Naive B cell (primary cell): ENCODE measurements at regions not wholly inside any gene's neighbourhood (a gene's known extent, or its start where the extent isn't known, plus 50 kb on each side); places are given as distances from the start of the nearest gene placed in this dataset.

Experiments
- ATAC-seq, 2 donors: fragments of 150-1000 bp; cut with Tn5 transposase; 2 replicates each; pipeline ENCODE4 v1.10.0; 2021; ENCODE audit warnings: low read depth in 2 of 2, mild to moderate bottlenecking in 2 of 2, moderate library complexity in 2 of 2
- DNase-seq: peaks from one replicate; pipeline ENCODE4 v3.0.0; 2022
- H3K27ac Mint-ChIP-seq, 6 donors: one replicate each; pipeline ENCODE4 v1.8.0; 2020 to 2022; ENCODE audit warnings: mild to moderate bottlenecking in 6 of 6, mixed read lengths in 6 of 6, moderate library complexity in 5 of 6, inconsistent platforms in 2 of 6
- H3K27me3 Mint-ChIP-seq, 3 donors: one replicate each; pipeline ENCODE4 v1.8.0; 2021 to 2022; ENCODE audit warnings: mixed read lengths in 3 of 3, mild to moderate bottlenecking in 1 of 3
- H3K36me3 Mint-ChIP-seq, 2 donors: one replicate each; pipeline ENCODE4 v1.8.0; 2020 to 2022; ENCODE audit warnings: mixed read lengths in 2 of 2, inconsistent platforms in 1 of 2, mild to moderate bottlenecking in 1 of 2
- H3K4me1 Mint-ChIP-seq, 3 donors: one replicate each; pipeline ENCODE4 v1.8.0; 2020 to 2022; ENCODE audit warnings: mixed read lengths in 3 of 3, inconsistent platforms in 1 of 3, mild to moderate bottlenecking in 1 of 3, moderate library complexity in 1 of 3
- H3K4me3 Mint-ChIP-seq, 8 donors: one replicate each; pipeline ENCODE4 v1.8.0; 2020 to 2022; ENCODE audit warnings: mild to moderate bottlenecking in 8 of 8, mixed read lengths in 8 of 8, moderate library complexity in 8 of 8, inconsistent platforms in 2 of 8
- H3K9me3 Mint-ChIP-seq, 7 donors: one replicate each; pipeline ENCODE4 v1.8.0; 2020 to 2022; ENCODE audit warnings: mixed read lengths in 7 of 7, mild to moderate bottlenecking in 5 of 7, inconsistent platforms in 2 of 7, moderate library complexity in 1 of 7

DNA sequence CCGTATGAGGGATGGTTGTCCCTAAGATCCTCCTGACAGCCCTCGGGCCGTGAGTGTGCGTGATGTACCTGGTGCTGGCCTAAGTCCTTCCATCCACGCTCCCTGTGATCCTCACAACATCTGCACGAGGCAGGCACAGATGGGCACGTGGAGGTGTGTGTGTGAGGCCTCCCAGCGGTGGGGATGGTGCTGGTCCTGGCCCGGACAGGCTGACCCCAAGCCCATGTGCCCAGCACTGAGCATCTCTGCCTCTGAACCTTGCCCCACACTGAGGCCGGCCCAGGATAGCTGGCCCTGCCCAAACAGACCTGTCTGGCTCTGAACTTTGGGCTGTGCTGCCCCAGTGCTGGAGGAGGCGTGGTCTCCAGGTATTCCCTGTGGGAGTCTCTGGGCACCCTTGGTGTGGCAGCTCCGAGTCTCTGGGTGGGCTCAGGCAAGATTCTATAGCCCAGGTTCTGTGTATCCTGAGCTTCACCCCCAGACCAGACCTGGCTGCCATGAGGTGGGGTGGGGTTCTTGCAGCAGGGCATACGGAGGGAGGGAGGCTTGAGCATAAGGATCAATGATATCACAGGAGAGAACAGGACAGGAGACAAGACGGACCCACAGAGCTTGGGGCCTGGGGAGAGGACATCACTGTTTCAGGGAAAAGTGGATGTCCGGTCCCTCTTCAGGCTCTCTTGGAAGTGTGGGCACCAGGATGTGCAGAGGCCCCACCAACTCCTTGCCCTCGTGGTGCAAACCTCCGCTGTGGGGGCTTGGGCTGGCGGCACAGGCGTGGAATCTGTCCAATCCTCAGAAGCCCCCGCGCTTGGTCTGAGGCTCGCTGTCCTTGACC, 881.8 kb downstream of the BRD1 start:
- DNase-seq (no peak), ATAC-seq (no peak)
- H3K27me3 Mint-ChIP-seq, result peaks cover 4 to 9% (median 5%) of the 10 kb centered on the region in 3 donors
- no peaks in the 10 kb centered on the region for H3K9me3 Mint-ChIP-seq
- H3K4me3 Mint-ChIP-seq, result no peak overlapping the region
- no peaks in the 10 kb centered on the region for H3K36me3 Mint-ChIP-seq
- H3K27ac Mint-ChIP-seq, result no peak overlapping the region
- H3K4me1 Mint-ChIP-seq, result no peaks in the 10 kb centered on the region

DNA sequence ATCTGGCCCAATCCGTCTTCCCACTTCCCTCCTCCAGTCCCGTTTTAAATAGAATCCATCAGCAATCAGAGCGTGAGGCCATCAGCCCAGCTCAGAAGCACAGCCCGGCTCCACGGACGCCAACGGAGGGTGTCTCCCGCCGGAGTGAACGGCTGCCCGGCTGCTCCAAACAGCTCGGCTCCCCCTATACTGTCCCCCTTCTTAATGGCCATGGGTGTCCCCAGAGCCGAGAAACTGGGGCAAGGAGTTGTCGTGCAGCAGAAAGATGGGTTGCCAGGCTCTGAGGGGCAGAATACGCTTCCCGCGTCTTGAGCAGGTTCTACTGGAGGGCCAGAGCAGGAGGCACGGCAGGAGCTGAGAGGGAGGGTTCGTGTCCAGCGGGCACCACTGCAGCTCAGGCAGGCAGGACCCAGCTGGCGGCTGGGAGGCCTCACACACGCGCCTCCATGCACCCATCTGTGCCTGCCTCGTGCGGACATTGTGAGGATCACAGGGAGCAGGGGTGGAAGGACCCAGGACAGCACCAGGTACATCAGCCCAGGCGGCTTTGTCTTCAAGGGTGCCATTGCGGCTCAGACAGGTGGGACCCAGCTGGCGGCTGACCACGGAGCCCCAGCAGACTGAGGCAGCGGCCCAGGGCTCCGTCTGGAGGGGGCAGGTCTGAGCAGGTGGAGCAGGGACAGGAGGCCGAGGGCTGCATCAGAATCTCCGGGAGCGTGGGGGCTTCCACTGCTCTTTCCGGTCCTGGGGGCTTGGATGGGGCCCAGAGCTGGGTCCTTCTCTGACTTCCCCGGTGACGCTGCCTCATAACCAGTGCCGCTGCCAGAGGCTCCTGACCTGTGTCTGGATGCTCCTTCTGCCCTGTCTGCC, 882.7 kb downstream of the BRD1 start:
- Mint-ChIP-seq H3K27ac (no peak overlapping the region), H3K9me3 (no peaks in the 10 kb centered on the region), H3K4me1 (no peaks in the 10 kb centered on the region), H3K27me3 (peaks cover 0 to 8% (median 5%) of the 10 kb centered on the region in 3 donors), H3K4me3 (no peak overlapping the region), H3K36me3 (no peaks in the 10 kb centered on the region)
- ATAC-seq (no peak), DNase-seq (no peak)

- Mint-ChIP-seq H3K27me3 (peaks cover 0 to 2% (median 0%) of the 10 kb centered on the region in 3 donors), H3K4me1 (no peaks in the 10 kb centered on the region), H3K4me3 (no peak overlapping the region), H3K36me3 (no peaks in the 10 kb centered on the region), H3K9me3 (no peaks in the 10 kb centered on the region), H3K27ac (no peak overlapping the region)
- ATAC-seq (no peak), DNase-seq (no peak)
These were observed 883.3 kb downstream of the BRD1 start for GRCh38 chr22:48944433-48944750.

- ATAC-seq (no peak), DNase-seq (no peak)
- Mint-ChIP-seq H3K27me3 (no peaks in the 10 kb centered on the region), H3K4me3 (no peak overlapping the region), H3K36me3 (no peaks in the 10 kb centered on the region), H3K27ac (no peak overlapping the region), H3K9me3 (no peaks in the 10 kb centered on the region), H3K4me1 (no peaks in the 10 kb centered on the region)
These were observed 883.9 kb downstream of the BRD1 start for GRCh38 chr22:48943567-48944432.

- H3K9me3 Mint-ChIP-seq, result no peaks in the 10 kb centered on the region
- no peaks in the 10 kb centered on the region for H3K4me1 Mint-ChIP-seq
- no peak for DNase-seq
These were observed 884.7 kb downstream of the BRD1 start for GRCh38 chr22:48942698-48943566.

DNA sequence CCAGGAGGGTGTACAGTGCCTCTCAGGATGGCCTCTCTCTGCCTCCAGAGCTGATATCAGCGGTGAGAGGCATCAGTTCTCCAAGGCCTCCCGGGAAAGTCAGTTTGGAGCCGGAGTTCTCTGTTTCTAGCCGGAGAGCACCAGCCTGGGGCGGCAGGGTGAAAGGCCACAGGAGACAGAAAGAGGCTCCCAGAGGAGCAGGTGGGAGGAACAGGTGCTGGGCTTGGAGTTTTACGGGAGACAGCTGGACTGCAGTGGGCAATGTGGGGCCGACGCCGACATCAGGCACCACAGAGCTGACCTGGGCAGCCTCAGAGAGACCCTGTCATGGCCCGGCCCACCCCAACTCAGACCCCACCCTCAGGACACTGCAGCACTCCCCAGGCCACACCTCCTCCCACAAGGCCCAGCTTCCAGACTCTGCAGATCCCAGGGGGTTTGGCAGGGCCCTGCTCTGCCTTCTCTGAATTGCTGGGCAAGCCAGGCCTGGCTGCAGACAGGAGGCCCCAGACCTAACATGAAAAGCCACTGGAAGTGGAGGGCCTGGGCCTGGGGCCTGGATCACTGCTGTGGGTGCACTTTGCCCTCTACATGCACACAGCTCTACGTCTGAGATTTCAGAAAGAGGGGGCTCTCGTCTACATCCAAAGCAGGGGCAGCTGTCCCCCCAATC, 885.6 kb downstream of the BRD1 start:
- H3K36me3 Mint-ChIP-seq, result no peaks in the 10 kb centered on the region
- DNase-seq, result no peak

More at GRCh38 chr22:48942698-48943566, 884.7 kb downstream of the BRD1 start:
- H3K4me3 Mint-ChIP-seq, result no peak overlapping the region
- no peaks in the 10 kb centered on the region for H3K27me3 Mint-ChIP-seq
- H3K36me3 Mint-ChIP-seq, result no peaks in the 10 kb centered on the region
- ATAC-seq, result no peak
- no peak overlapping the region for H3K27ac Mint-ChIP-seq

GRCh38 chr22:48941033-48941902, 886.4 kb downstream of the BRD1 start:
- H3K4me3 Mint-ChIP-seq, result no peak overlapping the region
- H3K4me1 Mint-ChIP-seq, result no peaks in the 10 kb centered on the region
- H3K27me3 Mint-ChIP-seq, result no peaks in the 10 kb centered on the region
- DNase-seq, result no peak
- H3K36me3 Mint-ChIP-seq, result no peaks in the 10 kb centered on the region
- H3K9me3 Mint-ChIP-seq, result peaks cover 0 to 9% (median 0%) of the 10 kb centered on the region in 7 donors
- no peak overlapping the region for H3K27ac Mint-ChIP-seq
- ATAC-seq, result no peak

More for the DNA sequence above, 885.6 kb downstream of the BRD1 start:
- H3K4me3 Mint-ChIP-seq, result no peak overlapping the region
- peaks cover 0 to 1% (median 0%) of the 10 kb centered on the region in 7 donors for H3K9me3 Mint-ChIP-seq
- no peaks in the 10 kb centered on the region for H3K4me1 Mint-ChIP-seq
- ATAC-seq, result no peak
- H3K27ac Mint-ChIP-seq, result no peak overlapping the region
- H3K27me3 Mint-ChIP-seq, result no peaks in the 10 kb centered on the region

DNA sequence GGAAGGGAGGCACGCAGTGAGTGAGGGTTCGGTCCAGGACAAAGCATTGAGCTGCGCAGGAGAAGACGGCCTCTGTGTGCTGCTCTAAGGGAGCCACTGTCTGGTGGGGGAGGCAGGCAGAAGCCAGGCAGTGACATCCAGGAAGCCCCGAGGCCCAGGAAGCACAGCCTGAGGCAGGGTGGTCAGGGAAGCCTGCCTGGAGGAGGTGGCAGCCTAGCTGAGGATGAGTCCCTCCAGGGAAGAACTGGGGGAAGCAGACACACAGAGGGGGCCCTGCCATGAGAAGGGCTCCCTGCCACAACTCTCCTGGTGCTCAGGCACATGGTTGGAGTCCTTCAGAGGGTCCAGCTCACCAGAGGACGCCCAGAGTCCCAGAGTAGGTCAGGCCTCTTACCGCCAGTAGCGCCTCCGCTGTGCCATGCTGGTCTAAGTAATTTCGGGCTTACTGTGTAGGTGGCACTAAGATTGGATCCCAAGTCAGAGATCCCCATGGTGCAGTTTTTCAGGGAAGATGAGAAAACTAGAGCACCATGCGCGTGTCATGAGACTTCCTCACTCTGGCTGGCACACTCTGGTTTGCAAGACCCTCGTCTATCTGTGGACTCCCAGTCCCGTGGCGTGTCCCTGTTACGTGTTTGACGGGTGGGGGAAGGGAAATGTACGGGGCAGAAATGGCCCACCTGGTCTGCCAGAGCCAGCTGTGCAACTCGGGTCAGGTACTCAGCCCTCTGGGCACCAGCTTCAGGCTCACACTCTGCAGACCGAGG, 887.2 kb downstream of the BRD1 start:
- H3K27me3 Mint-ChIP-seq, result no peaks in the 10 kb centered on the region
- peaks cover 0 to 17% (median 5%) of the 10 kb centered on the region in 7 donors for H3K9me3 Mint-ChIP-seq
- DNase-seq, result no peak
- H3K27ac Mint-ChIP-seq, result no peak overlapping the region
- H3K4me1 Mint-ChIP-seq, result no peaks in the 10 kb centered on the region
- ATAC-seq, result no peak
- H3K4me3 Mint-ChIP-seq, result no peak overlapping the region
- H3K36me3 Mint-ChIP-seq, result no peaks in the 10 kb centered on the region

GRCh38 chr22:48939441-48940265, 888.0 kb downstream of the BRD1 start:
- no peaks in the 10 kb centered on the region for H3K36me3 Mint-ChIP-seq
- no peak overlapping the region for H3K4me3 Mint-ChIP-seq
- DNase-seq (no peak), ATAC-seq (no peak)
- H3K27ac Mint-ChIP-seq, result no peak overlapping the region
- no peaks in the 10 kb centered on the region for H3K4me1 Mint-ChIP-seq
- H3K27me3 Mint-ChIP-seq, result no peaks in the 10 kb centered on the region
- H3K9me3 Mint-ChIP-seq, result peaks cover 0 to 25% (median 5%) of the 10 kb centered on the region in 7 donors

GRCh38 chr22:48938741-48939140, 888.9 kb downstream of the BRD1 start:
- H3K4me3 Mint-ChIP-seq, result no peak overlapping the region
- H3K27me3 Mint-ChIP-seq, result no peaks in the 10 kb centered on the region
- ATAC-seq, result no peak
- no peak overlapping the region for H3K27ac Mint-ChIP-seq
- H3K9me3 Mint-ChIP-seq, result peaks cover 0 to 31% (median 7%) of the 10 kb centered on the region in 7 donors
- no peaks in the 10 kb centered on the region for H3K36me3 Mint-ChIP-seq
- no peak for DNase-seq
- no peaks in the 10 kb centered on the region for H3K4me1 Mint-ChIP-seq
